ENCODE measurements at regions not wholly inside any gene's neighbourhood (a gene's known extent, or its start where the extent isn't known, plus 50 kb on each side); places are given as distances from the start of the nearest gene placed in this dataset.

GRCh38 chr2:162916286-162916801 is 77.8 kb upstream of the KCNH7 start:
- TF ChIP-seq CTCF (IDR thresholded peaks at IDR 0.05) (no peak), POLR2A (IDR thresholded peaks at IDR 0.05) (no peak)

Measured in esophagus squamous epithelium (tissue), 4 donors.